Right atrium auricular region (tissue), 2 donors: ENCODE measurements at regions not wholly inside any gene's neighbourhood (a gene's known extent, or its start where the extent isn't known, plus 50 kb on each side); places are given as distances from the start of the nearest gene placed in this dataset.

Experiments used
- DNase-seq: peaks from one replicate; pipeline ENCODE4 v3.0.0-alpha.2; 2019; ENCODE audit warnings: low spot score
- H3K27ac ChIP-seq, 2 donors: fragments of 200-600 bp; sonication (generic); 1 replicate in 1 of 2; 2 replicates in 1 of 2; pipeline ENCODE4 v1.5.1; 2016 to 2019
- H3K27me3 ChIP-seq, 2 donors: fragments of 200-600 bp; sonication (generic); one replicate each; pipeline versions ENCODE4 v1.5.1 to v1.6.0; 2017 to 2019
- H3K36me3 ChIP-seq: fragments of 200-600 bp; sonication (generic); one replicate; pipeline ENCODE4 v1.5.1; 2016
- H3K4me1 ChIP-seq, 2 donors: fragments of 200-600 bp; sonication (generic); one replicate each; pipeline versions ENCODE4 v1.5.1 to v1.6.0; 2017 to 2019
- H3K4me3 ChIP-seq, 2 donors: fragments of 200-600 bp; sonication (generic); 1 replicate in 1 of 2; 2 replicates in 1 of 2; pipeline ENCODE4 v1.5.1; 2017 to 2019; ENCODE audit warnings: mild to moderate bottlenecking in 1 of 2, moderate library complexity in 1 of 2
- H3K9me3 ChIP-seq, 2 donors: fragments of 200-600 bp; sonication (generic); one replicate each; pipeline ENCODE4 v1.5.1; 2019
- TF ChIP-seq, protein P1 (sequence below), 2 donors: fragments of 200-600 bp; sonication (generic); IDR thresholded peaks; one replicate each; pipeline ENCODE4 v1.5.1; 2019; ENCODE audit warnings: antibody characterized with exemption in 2 of 2

DNA sequence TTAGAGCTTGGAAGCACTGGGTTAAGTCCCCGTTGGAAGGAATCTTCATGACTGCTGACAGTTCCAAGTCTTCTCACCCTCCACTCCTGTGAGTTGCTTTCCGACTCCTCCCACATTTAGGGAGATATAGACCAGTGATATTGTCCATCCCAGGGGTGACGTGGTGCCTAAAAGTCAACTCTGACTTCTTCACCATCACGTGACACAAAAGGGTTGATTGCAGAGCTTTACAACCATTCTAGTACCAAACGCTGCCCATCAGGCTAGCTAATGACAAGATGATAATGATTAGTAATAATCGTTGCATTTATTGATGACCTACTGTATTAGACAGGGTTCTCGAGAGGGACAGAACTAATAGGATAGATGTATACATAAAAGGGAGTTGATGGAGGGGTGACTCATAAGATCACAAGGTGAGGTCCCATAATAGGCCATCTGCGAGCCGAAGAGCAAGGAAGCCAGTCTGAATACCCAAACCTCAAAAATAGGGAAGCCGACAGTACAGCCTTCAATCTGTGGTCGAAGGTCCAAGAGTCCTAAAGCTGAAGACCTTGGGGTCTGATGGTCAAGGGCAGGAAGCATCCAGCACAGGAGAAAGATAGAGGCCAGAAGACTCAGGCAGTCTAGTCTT lies 85.3 kb upstream of the CARD11 start:
- H3K9me3 ChIP-seq: no peaks in the 10 kb centered on the region
- H3K4me1 ChIP-seq: no peaks in the 10 kb centered on the region
- no peaks in the 10 kb centered on the region for H3K36me3 ChIP-seq
- H3K4me3 ChIP-seq: no peak overlapping the region
- no peaks in the 10 kb centered on the region for H3K27me3 ChIP-seq
- DNase-seq: no peak
- TF ChIP-seq, protein P1, sequence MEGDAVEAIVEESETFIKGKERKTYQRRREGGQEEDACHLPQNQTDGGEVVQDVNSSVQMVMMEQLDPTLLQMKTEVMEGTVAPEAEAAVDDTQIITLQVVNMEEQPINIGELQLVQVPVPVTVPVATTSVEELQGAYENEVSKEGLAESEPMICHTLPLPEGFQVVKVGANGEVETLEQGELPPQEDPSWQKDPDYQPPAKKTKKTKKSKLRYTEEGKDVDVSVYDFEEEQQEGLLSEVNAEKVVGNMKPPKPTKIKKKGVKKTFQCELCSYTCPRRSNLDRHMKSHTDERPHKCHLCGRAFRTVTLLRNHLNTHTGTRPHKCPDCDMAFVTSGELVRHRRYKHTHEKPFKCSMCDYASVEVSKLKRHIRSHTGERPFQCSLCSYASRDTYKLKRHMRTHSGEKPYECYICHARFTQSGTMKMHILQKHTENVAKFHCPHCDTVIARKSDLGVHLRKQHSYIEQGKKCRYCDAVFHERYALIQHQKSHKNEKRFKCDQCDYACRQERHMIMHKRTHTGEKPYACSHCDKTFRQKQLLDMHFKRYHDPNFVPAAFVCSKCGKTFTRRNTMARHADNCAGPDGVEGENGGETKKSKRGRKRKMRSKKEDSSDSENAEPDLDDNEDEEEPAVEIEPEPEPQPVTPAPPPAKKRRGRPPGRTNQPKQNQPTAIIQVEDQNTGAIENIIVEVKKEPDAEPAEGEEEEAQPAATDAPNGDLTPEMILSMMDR (IDR thresholded peaks at IDR 0.05): no peak
- H3K27ac ChIP-seq: no peak overlapping the region

- H3K9me3 ChIP-seq: no peaks in the 10 kb centered on the region
- no peaks in the 10 kb centered on the region for H3K27me3 ChIP-seq
- H3K27ac ChIP-seq: no peak overlapping the region
- H3K4me1 ChIP-seq: no peaks in the 10 kb centered on the region
- TF ChIP-seq, protein P1 (IDR thresholded peaks at IDR 0.05): no peak
- H3K36me3 ChIP-seq: no peaks in the 10 kb centered on the region
- no peak overlapping the region for H3K4me3 ChIP-seq
- DNase-seq: no peak
Measured at GRCh38 chr7:3133811-3134385, 90.2 kb upstream of the CARD11 start.

DNA sequence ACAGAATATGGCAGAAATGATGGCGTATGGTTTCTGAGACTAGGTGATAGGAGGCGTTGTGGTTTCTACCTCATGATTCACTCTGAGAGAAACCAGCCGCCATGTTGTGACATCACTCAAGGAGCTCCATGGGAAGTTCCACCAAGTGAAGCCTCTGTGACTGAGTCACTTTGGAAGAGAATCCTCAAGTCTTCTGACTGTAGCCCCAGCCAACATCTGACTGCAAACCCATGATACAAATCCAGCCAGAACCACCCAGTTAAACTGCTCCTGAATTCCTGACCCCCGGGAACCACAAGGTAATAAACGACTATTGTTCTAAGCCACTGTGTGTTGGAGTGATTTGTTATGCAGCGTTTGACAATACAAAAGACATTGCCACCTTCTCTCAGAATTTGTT lies 91.1 kb upstream of the CARD11 start:
- Histone ChIP-seq H3K9me3 (no peaks in the 10 kb centered on the region), H3K4me1 (no peaks in the 10 kb centered on the region), H3K27me3 (no peaks in the 10 kb centered on the region), H3K36me3 (no peaks in the 10 kb centered on the region), H3K27ac (no peak overlapping the region), H3K4me3 (no peak overlapping the region)
- no peak for DNase-seq
- TF ChIP-seq, protein P1 (IDR thresholded peaks at IDR 0.05): no peak

- no peaks in the 10 kb centered on the region for H3K36me3 ChIP-seq
- TF ChIP-seq, protein P1 (IDR thresholded peaks at IDR 0.05): no peak
- DNase-seq: no peak
Measured at GRCh38 chr7:3135626-3136025, 92.0 kb upstream of the CARD11 start.

GRCh38 chr7:3138206-3138605 lies 94.5 kb upstream of the CARD11 start:
- TF ChIP-seq, protein P1 (IDR thresholded peaks at IDR 0.05): no peak
- DNase-seq: no peak
- Histone ChIP-seq H3K9me3 (no peaks in the 10 kb centered on the region), H3K4me1 (no peaks in the 10 kb centered on the region), H3K4me3 (no peak overlapping the region), H3K36me3 (no peaks in the 10 kb centered on the region), H3K27me3 (no peaks in the 10 kb centered on the region), H3K27ac (no peak overlapping the region)

More at GRCh38 chr7:3135626-3136025, 92.0 kb upstream of the CARD11 start:
- H3K9me3 ChIP-seq: no peaks in the 10 kb centered on the region
- H3K27ac ChIP-seq: no peak overlapping the region
- no peak overlapping the region for H3K4me3 ChIP-seq
- no peaks in the 10 kb centered on the region for H3K27me3 ChIP-seq
- no peaks in the 10 kb centered on the region for H3K4me1 ChIP-seq

DNA sequence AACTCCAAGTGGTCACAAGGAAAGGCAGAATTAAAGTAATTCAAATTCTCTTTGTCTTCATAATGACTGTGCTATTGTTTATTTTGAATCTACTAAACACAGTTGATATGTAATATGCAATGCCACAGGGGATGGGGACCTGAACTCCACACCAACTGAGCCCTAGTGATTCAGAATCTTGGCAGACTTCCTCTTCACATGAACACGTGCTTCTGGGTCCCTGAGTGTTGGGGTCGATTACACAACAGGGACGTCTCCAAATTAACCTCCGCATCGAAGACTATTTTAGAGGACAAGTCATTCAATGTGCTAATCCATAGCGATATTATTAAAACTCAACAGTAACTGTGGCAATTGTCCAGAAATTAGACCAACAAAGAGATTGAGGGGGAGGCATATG lies 95.3 kb upstream of the CARD11 start:
- Histone ChIP-seq H3K27me3 (no peaks in the 10 kb centered on the region), H3K9me3 (no peaks in the 10 kb centered on the region), H3K27ac (no peak overlapping the region), H3K36me3 (no peaks in the 10 kb centered on the region), H3K4me1 (peaks cover 0 to 2% of the 10 kb centered on the region in 2 donors), H3K4me3 (no peak overlapping the region)
- no peak for DNase-seq
- TF ChIP-seq, protein P1 (IDR thresholded peaks at IDR 0.05): no peak
